Left ventricle myocardium superior (tissue), 1 donor: ENCODE measurements at regions not wholly inside any gene's neighbourhood (a gene's known extent, or its start where the extent isn't known, plus 50 kb on each side); places are given as distances from the start of the nearest gene placed in this dataset.
"Not testable (repeated sequence)": the region's sequence is repeated elsewhere in the genome, so short reads cannot be mapped to it uniquely, and the experiment has no call there.

Source experiments
- ATAC-seq: fragments of 200-7000 bp; cut with Tn5 transposase; one replicate; pipeline ENCODE4 v1.9.1; 2020; ENCODE audit warnings: mild to moderate bottlenecking, moderate library complexity
- DNase-seq: peaks from one replicate; pipeline ENCODE4 v3.0.0-alpha.2; 2020
- intact Hi-C: fragments of 100-400 bp; cut with micrococcal nuclease; formaldehyde crosslinking; loops from one replicate; pipeline ENCODE4 v1.11.0; 2022
- donor health status: DM: no; HTN: yes; CAD: no; lungs with severe emphysema.

DNA sequence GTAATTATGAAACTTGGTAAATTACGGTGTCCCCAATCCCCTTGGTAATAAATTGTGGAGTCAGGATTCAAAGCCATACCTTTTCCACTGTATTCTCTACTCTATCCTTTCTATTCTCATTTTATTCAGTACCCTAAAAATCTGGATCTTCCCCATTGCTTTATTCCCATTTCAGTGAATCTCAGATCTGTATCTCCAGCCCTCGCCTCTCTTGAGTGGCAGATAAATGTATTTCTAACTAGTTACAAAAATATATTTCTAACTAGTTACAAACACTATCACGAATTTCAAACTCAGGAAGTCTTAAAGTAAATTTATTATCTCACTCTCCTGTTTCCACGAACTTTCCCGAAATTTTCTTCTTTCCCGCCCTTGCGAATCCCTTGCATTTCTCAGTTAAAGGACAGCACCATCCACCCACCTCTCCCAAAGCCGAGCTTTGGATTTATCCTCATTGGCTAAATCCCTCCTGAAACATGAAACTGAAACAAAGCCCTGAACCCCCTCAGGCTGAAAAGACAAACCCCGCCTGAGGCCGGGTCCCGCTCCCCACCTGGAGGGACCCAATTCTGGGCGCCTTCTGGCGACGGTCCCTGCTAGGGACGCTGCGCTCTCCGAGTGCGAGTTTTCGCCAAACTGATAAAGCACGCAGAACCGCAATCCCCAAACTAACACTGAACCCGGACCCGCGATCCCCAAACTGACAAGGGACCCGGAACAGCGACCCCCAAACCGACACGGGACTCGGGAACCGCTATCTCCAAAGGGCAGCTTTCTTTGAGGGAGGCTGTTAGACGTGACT, 164.3 kb upstream of the PABPC3 start:
- intact Hi-C loops = no loop called here
- DNase-seq (no peak), ATAC-seq (no peak)

DNA sequence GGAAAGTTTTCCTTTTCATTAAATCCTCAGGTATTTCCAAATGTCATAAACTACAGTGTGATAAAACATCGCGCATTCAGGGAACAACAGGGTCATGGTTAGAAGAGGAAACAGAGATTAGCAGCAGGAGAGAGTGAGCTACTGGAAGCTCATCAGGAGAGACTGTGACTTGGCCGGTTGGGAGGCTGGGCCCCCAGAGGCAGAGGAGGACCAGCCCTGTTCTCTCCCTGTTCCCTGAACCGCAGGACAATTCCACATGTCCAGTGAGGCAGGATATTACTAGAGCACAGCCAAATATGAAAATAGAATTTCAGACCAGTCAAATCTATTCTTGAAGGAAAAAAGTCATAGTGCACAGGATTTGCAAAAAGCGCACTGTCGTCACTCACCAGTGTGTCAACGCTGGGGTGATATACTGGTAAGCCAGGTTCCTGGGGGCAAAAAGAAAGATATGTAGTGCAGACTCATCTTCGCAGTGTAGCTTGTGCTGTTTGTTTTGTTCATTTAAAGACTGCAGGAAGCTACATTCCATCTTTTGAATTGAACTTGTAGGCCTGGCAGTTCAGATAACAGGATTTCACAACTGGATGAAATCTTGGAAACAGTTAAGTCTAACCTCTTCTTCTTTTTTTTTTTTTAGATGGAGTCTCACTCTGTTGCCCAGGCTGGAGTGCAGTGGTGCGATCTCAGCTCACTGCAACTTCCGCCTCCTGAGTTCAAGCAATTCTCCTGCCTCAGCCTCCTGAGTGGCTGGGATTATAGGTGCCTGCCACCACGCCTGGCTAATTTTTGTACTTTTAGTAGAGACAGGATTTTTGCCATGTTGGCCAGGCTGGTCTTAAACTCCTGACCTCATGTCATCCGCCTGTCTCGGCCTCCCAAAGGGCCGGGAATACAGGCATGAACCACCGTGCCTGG, 162.6 kb upstream of the PABPC3 start:
- intact Hi-C loops, DNase-seq: not testable (repeated sequence)
- peak; percentile 58 for ATAC-seq

DNA sequence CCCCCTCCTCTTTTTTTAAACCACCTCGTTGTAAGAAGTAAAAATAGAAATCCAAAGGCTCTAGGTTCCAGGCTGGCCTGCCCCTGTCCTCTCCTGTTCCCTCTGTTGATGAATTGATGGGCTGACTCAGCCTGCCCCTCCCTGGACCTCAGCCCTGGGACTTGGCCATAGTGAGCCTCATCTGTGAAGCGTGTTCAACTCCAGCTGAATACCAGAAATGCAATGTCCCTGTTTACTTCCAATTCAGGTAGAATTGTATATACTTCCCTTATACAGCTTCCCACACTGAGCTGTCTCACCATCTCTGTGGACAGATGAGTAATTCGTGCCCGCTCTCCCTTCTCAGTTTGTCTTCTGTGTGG, 161.9 kb upstream of the PABPC3 start:
- ATAC-seq (peak; percentile 30), DNase-seq (peak; percentile 28)
- intact Hi-C loops = not testable (repeated sequence)

DNA sequence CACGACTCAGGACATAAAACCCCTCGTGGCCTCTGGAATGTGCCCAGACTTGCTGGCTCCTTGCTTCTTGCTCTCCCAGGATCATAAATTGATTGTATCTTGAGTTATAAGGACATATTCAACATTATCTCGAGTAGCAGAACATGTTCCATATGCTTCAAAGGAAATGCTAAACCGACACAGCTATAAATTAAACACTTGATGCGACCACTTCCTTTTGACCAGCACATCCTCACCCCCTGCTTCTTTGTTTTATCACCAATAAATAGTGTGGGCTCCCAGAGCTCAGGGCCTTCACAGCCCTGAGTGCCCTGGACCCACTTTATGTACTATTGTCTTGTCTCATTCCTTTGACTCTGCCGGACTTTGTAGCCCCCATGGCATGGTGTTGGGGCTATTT, 157.0 kb upstream of the PABPC3 start:
- intact Hi-C loops = no loop called here
- DNase-seq (no peak), ATAC-seq (no peak)

- ATAC-seq = peak; percentile 97
- DNase-seq = peak; percentile 46
Observed at GRCh38 chr13:24941023-24941713, 154.8 kb upstream of the PABPC3 start.

DNA sequence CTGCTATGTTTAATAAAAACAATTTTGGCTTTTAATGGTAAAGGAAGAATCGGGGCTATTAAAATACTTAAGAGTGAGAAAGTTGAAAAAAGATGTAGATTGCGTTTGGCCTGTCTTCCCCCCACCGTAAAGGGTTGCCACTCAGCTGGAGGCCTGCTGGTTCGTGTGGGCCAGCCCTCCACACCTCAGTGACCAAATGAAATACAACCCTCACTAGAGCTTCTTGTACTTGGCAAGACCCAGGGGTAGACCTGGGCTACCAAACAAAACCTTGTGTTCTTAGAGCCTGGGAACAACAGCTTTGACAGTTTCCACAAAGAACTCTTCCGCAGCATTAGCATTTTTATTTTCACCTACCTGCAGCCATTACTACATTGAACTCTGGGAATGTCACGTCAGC, 152.8 kb upstream of the PABPC3 start:
- intact Hi-C loops = no loop called here
- DNase-seq = no peak
- ATAC-seq = no peak

More at GRCh38 chr13:24941023-24941713, 154.8 kb upstream of the PABPC3 start:
- intact Hi-C loops = not testable (repeated sequence)

DNA sequence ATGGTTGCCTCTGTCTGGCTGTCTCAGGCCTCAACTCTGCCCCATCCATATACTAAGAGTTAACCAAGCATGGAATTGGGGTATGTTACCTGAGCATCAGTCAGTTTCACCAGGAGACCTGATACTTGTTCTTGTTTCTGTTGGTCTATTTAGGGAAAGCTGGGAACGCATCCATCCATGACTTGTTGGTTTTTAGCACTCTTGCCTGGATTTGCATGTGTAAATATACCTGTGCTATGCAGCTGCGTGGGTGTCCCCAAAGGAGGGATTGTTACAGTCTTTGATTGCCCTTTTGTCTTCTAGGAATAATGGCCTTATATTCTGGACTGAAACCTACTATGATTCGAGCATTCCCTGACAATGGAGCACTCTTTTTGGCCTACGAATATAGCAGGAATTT, 151.9 kb upstream of the PABPC3 start:
- intact Hi-C loops, ATAC-seq, DNase-seq: not testable (repeated sequence)

DNA sequence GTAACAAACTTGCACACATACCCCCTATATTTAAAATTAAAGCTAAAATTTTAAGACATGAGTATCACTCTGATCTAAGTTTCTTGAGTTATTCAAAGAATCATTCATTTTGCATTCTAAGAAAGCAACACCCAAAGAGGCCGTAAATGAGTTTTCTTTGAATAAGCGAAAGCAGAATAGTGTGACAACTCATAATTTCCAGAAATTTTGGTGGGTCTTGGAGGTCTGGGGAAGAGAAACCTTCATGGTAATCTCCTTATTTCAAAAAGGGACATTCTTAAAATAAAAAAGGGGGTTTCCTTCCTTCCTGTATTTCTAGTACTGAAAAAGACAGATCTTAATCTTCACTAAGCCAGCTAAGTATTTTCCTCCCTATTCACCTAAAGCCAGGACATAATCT, 147.0 kb upstream of the PABPC3 start:
- DNase-seq, intact Hi-C loops, ATAC-seq: not testable (repeated sequence)

DNA sequence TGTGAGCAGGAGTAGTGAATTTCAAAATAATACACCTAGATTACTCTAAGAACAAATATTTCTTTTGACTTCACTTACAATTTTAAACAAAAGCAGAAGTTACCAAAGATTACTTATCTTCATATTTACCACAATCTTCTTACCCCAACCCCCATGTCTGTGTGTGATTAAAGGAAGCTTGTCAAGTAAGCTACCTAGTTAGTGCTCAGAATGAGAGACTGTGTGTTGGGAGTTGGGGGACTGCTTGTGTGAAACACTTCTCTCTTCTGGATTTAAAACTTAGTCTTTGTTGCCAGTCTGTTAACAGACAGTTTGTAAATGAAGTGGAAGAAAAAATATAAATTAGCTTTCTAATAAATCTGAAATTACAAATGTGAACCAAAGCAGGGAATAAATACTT, 145.3 kb upstream of the PABPC3 start:
- DNase-seq, ATAC-seq, intact Hi-C loops: not testable (repeated sequence)

DNA sequence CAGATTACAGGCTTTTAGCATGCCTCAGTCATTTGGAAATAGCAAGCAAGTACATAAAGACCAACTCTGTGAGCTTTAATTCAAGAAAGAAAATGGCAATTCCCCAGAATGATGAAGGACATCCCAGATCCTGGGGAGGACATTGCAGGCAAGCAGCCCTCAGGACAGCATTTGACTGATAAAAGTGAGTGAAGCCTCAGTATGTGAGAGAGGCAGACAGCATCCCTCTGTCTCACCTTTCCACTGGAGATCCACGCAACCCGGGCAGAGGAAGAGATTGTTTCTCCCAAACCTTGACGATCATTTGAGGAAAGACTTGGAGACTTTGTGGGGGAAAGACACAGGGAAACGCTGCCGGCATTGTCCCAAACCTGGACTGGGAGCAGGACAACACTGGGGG, 128.0 kb upstream of the PABPC3 start:
- intact Hi-C loops, DNase-seq, ATAC-seq: not testable (repeated sequence)

DNA sequence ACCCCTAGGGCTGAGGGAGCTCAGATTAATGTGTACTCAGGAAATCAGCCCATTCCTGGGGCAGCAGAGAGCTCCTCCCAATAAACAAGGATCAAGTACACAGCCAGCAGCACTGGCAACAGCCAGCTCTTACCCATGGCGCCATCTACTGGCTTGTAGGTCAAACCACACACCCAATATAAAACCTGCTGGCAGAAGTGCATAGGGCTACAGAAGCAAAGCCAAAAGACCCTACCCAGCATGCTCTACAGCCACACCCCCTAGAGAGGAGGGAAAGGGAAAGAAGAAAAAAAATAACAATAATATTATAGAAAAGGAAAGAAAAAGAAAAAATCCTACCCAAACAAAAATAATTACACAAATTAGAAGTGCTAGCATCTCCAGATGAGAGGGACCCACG, 127.5 kb upstream of the PABPC3 start:
- ATAC-seq, DNase-seq, intact Hi-C loops: not testable (repeated sequence)

DNA sequence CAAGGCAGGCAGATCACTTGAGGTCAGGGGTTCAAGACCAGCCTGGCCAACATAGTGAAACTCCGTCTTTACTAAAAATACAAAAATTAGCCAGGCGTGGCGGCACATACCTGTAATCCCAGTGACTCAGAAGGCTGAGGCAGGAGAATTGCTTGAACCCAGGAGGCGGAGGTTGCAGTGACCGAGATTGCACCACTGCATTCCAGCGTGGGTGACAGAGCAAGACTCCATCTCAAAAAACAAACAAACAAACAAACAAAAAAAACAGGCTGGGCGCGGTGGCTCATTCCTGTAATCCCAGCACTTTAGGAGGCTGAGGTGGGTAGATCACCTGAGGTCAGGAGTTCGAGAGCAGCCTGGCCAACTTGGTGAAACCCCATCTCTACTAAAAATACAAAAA, 122.8 kb upstream of the PABPC3 start:
- intact Hi-C loops, DNase-seq, ATAC-seq: not testable (repeated sequence)

DNA sequence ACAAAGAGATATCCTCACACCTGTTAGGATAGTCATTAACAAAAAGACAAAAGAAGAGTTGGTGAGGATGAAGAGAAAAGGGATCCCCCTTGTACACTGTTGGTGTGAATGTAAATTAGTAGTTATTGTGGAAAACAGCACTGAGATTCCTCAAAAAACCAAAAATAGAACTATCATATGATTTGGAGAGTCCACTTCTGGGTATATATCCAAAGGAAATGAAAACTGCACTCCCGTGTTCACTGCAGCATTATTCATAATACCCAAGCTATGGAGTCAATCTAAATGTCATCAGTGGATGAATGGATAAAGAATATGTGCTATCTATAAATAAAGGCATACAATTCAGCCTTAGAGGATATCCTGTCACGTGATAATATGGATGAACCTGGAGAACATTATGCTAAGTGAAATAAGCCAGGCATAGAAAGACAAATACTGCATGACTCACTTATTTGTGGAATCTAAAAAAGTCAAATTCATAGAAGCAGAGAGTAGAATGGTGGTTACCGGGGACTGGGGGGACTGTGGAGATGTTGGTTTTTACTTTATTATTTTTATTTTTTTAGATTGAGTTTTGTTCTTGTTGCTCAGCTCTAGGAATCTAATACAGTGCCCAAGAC, 114.6 kb upstream of the PABPC3 start:
- ATAC-seq, DNase-seq, intact Hi-C loops: not testable (repeated sequence)

DNA sequence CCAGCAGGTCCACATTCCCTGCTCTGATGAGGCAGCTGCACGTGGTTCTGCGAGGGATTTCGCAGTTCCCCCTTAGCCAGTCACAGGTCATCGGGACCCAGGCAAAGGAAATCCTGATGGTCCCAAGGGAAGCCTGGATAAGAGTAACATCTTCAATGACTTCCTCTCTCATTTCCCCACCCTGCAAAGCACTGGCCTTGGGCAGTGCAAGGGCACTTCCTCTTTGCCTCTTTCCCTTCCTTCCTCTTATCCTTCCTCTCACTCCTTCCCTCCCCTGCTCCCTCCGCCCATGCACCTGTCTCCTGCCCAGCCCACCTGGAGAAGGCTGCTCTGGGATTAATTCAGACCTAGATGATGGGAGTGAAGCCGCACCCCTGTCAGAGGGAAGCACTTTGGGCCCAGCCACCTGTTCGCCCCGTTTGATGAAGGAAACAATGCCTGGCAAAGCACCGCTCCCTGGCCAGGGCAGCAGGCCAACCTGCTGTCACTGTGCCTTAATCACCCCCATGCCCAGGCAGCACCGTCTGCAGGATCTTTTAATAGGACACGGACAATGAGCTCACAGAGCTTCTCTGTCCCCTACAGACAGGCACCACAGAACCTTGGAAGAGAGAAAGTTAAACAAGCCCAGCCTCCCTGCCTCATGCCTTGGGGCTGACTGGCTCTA, 113.5 kb upstream of the PABPC3 start:
- intact Hi-C loops = no loop called here
- ATAC-seq (peak; percentile 99), DNase-seq (peak; percentile 66)

DNA sequence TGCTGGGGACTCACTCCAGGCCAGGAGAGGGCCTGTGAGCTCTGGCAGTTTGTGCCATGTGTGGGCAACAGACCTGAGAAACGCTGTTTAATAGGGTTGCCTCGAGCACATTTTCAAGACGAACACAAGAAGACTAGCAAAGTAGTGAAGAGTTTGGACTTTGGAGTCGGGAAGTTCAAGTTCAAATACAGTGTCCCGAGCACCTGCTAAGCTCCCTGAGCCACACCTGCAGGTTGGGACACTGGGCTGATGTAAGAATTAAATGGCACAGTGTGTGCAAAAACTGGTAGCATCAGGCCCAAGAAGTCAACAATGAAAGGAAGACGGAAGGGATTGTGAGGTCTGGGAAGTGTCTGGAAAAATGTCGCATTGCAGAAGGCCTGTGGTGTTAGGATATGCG, 112.8 kb upstream of the PABPC3 start:
- no peak for ATAC-seq
- intact Hi-C loops = no loop called here
- DNase-seq = no peak

- intact Hi-C loops = no loop called here
- ATAC-seq (no peak), DNase-seq (no peak)
Observed at GRCh38 chr13:24984134-24984533, 111.8 kb upstream of the PABPC3 start.

GRCh38 chr13:24985107-24985506, 110.8 kb upstream of the PABPC3 start:
- no peak for DNase-seq
- intact Hi-C loops = no loop called here
- no peak for ATAC-seq

DNA sequence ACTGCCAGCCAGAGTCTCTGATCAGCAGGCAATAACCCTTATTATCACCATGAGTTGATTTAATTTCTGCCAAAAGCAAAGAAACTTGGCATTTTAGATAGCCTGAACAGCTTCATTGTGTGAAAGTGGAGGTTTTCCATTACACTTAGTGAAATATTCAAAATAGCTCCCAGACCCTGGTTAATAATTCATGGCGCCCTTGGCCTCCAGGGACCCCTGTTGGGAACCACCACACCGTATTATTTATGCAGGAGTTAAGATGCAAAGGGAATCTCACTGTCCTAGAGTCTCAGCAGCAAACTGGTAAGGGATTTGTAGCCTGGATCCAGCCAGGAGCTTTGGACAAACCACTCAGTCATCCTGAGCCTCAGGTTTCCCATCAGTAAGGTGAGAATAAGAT, 110.0 kb upstream of the PABPC3 start:
- intact Hi-C loops = no loop called here
- no peak for DNase-seq
- ATAC-seq = no peak

- intact Hi-C loops = no loop called here
- ATAC-seq (no peak), DNase-seq (no peak)
Observed at GRCh38 chr13:24986826-24987225, 109.1 kb upstream of the PABPC3 start.
